Keratinocyte (primary cell): ENCODE measurements at regions not wholly inside any gene's neighbourhood (a gene's known extent, or its start where the extent isn't known, plus 50 kb on each side); places are given as distances from the start of the nearest gene placed in this dataset.

Experiments
- DNase-seq: peaks from one replicate; pipeline ENCODE4 v3.0.0-alpha.2; 2011; ENCODE audit warnings: low read depth, missing footprints, low spot score
- FAIRE-seq: peaks from 2 replicates; lab custom pipeline; 2011; peaks lifted over from hg19 to GRCh38; lab: Jason Lieb, UNC
- H2AFZ ChIP-seq: 2 replicates; pipeline ENCODE4 v1.6.0; 2012; ENCODE audit warnings: low read length, control low read depth, inconsistent platforms; ENCODE audit not compliant: control insufficient read depth
- H3K27ac ChIP-seq: 2 replicates; pipeline ENCODE4 v1.5.1; 2011; ENCODE audit warnings: low read length; ENCODE audit not compliant: control insufficient read depth, insufficient read depth
- H3K27me3 ChIP-seq: 3 replicates; pipeline ENCODE4 v1.6.0; 2011; ENCODE audit warnings: low read length; ENCODE audit not compliant: control insufficient read depth, insufficient read depth; ENCODE audit errors: extremely low read depth
- H3K36me3 ChIP-seq, 2 experiments: 2 replicates in 1 of 2; 3 replicates in 1 of 2; pipeline ENCODE4 v1.5.1; 2011; ENCODE audit warnings: low read length in 2 of 2, mild to moderate bottlenecking in 1 of 2; ENCODE audit not compliant: control insufficient read depth in 2 of 2, insufficient read depth in 2 of 2; ENCODE audit errors: extremely low read depth in 1 of 2
- H3K4me1 ChIP-seq: 3 replicates; pipeline ENCODE4 v1.5.1; 2011; ENCODE audit warnings: low read length; ENCODE audit not compliant: control insufficient read depth, insufficient read depth; ENCODE audit errors: extremely low read depth
- H3K4me2 ChIP-seq: 3 replicates; pipeline ENCODE4 v1.6.0; 2011; ENCODE audit warnings: low read depth, low read length; ENCODE audit not compliant: control insufficient read depth, insufficient read depth; ENCODE audit errors: extremely low read depth
- H3K4me3 ChIP-seq, 3 experiments: fragments of 200-600 bp in 1 of 3; sonication (generic) in 1 of 3; 2 replicates in 2 of 3; 3 replicates in 1 of 3; pipeline ENCODE4 v1.5.1; 2011 to 2016; ENCODE audit warnings: low read length in 3 of 3, mild to moderate bottlenecking in 3 of 3, control low read depth in 2 of 3, inconsistent platforms in 1 of 3, low read depth in 1 of 3, mixed read lengths in 1 of 3, mixed run types in 1 of 3, moderate library complexity in 1 of 3; ENCODE audit not compliant: control insufficient read depth in 2 of 3, insufficient read depth in 2 of 3; ENCODE audit errors: extremely low read depth in 1 of 3
- H3K79me2 ChIP-seq: 2 replicates; pipeline ENCODE4 v1.6.0; 2012; ENCODE audit warnings: low read length; ENCODE audit not compliant: control insufficient read depth, insufficient read depth
- H3K9ac ChIP-seq: 3 replicates; pipeline ENCODE4 v1.6.0; 2011; ENCODE audit warnings: low read length; ENCODE audit not compliant: control insufficient read depth, insufficient read depth; ENCODE audit errors: extremely low read depth
- H3K9me1 ChIP-seq: 3 replicates; pipeline ENCODE4 v1.6.0; 2011; ENCODE audit warnings: low read length; ENCODE audit not compliant: control insufficient read depth, insufficient read depth; ENCODE audit errors: extremely low read depth
- H3K9me3 ChIP-seq: 2 replicates; pipeline ENCODE4 v1.5.1; 2012; ENCODE audit warnings: low read depth, low read length; ENCODE audit not compliant: control insufficient read depth
- H4K20me1 ChIP-seq: 3 replicates; pipeline ENCODE4 v1.6.0; 2011; ENCODE audit warnings: low read length; ENCODE audit not compliant: control insufficient read depth, insufficient read depth; ENCODE audit errors: extremely low read depth
- CTCF ChIP-seq, 3 experiments: IDR thresholded peaks in 1 of 3; conservative IDR thresholded peaks in 1 of 3; optimal IDR thresholded peaks in 1 of 3; 2 replicates in 2 of 3; 3 replicates in 1 of 3; pipeline versions ENCODE3 to v1.5.1; 2011; ENCODE audit warnings: low read length in 3 of 3, mild to moderate bottlenecking in 3 of 3, moderate library complexity in 2 of 3, control low read depth in 1 of 3, inconsistent platforms in 1 of 3; ENCODE audit not compliant: insufficient read depth in 2 of 3; ENCODE audit errors: extremely low read depth in 1 of 3
- EZH2 ChIP-seq: IDR thresholded peaks from one replicate; pipeline ENCODE4 v1.6.1; 2012; ENCODE audit warnings: inconsistent platforms, mild to moderate bottlenecking, low read length, moderate library complexity
- dilution Hi-C: fragments of 300-500 bp; cut with MboI; formaldehyde crosslinking; loops from one replicate; pipeline ENCODE4 v1.7.0; 2020; ENCODE audit warnings: low sequenced_read_pairs; ENCODE audit not compliant: extremely low pct_ligation_motif_present

- no peak for DNase-seq
- H3K9me1 ChIP-seq = no peaks in the 10 kb centered on the region
- no peaks in the 10 kb centered on the region for H4K20me1 ChIP-seq
- H3K4me1 ChIP-seq = peaks cover 5% of the 10 kb centered on the region
- no peak overlapping the region for H2AFZ ChIP-seq
- H3K27ac ChIP-seq = no peak overlapping the region
- no peaks in the 10 kb centered on the region for H3K36me3 ChIP-seq
- no peaks in the 10 kb centered on the region for H3K27me3 ChIP-seq
- no peaks in the 10 kb centered on the region for H3K9me3 ChIP-seq
- no peak overlapping the region for H3K9ac ChIP-seq
- dilution Hi-C loops = no loop called here
- no peak for FAIRE-seq
- TF ChIP-seq EZH2 (no peak), CTCF (optimal IDR thresholded peaks at IDR 0.05 in 1 of 3, IDR thresholded peaks at IDR 0.05 in 1 of 3, conservative IDR thresholded peaks at IDR 0.05 in 1 of 3; ENCODE audit: extremely low read depth in 1 of 3, insufficient read depth in 2 of 3, low read length in 3 of 3) (no peak)
- H3K4me3 ChIP-seq = no peak overlapping the region
- no peaks in the 10 kb centered on the region for H3K79me2 ChIP-seq
- H3K4me2 ChIP-seq = no peak overlapping the region
Measured at GRCh38 chr6:1229808-1230207, 82.1 kb upstream of the FOXQ1 start.

GRCh38 chr6:1229301-1229700 is 82.6 kb upstream of the FOXQ1 start:
- H2AFZ ChIP-seq = no peak overlapping the region

More at GRCh38 chr6:1229301-1229700, 82.6 kb upstream of the FOXQ1 start:
- Histone ChIP-seq H3K9me3 (no peaks in the 10 kb centered on the region), H3K79me2 (no peaks in the 10 kb centered on the region), H3K4me2 (no peak overlapping the region), H3K9me1 (no peaks in the 10 kb centered on the region), H3K27me3 (no peaks in the 10 kb centered on the region), H3K27ac (no peak overlapping the region), H3K36me3 (no peaks in the 10 kb centered on the region), H4K20me1 (no peaks in the 10 kb centered on the region), H3K9ac (no peak overlapping the region), H3K4me1 (peaks cover 5% of the 10 kb centered on the region), H3K4me3 (no peak overlapping the region)
- FAIRE-seq (no peak), DNase-seq (no peak)
- no peak for TF ChIP-seq EZH2
- TF ChIP-seq CTCF (optimal IDR thresholded peaks at IDR 0.05 in 1 of 3, IDR thresholded peaks at IDR 0.05 in 1 of 3, conservative IDR thresholded peaks at IDR 0.05 in 1 of 3; ENCODE audit: extremely low read depth in 1 of 3, insufficient read depth in 2 of 3, low read length in 3 of 3) = no peak
- dilution Hi-C loops = no loop called here
